GM21529 (cell line): ENCODE measurements at regions not wholly inside any gene's neighbourhood (a gene's known extent, or its start where the extent isn't known, plus 50 kb on each side); places are given as distances from the start of the nearest gene placed in this dataset.
"Not testable (repeated sequence)": the region's sequence is repeated elsewhere in the genome, so short reads cannot be mapped to it uniquely, and the experiment has no call there.

ENCODE experiments used
- ATAC-seq: cut with Tn5 transposase; IDR thresholded peaks from one replicate; pipeline ENCODE4 v1.9.1; 2021; ENCODE audit not compliant: unreplicated experiment

DNA sequence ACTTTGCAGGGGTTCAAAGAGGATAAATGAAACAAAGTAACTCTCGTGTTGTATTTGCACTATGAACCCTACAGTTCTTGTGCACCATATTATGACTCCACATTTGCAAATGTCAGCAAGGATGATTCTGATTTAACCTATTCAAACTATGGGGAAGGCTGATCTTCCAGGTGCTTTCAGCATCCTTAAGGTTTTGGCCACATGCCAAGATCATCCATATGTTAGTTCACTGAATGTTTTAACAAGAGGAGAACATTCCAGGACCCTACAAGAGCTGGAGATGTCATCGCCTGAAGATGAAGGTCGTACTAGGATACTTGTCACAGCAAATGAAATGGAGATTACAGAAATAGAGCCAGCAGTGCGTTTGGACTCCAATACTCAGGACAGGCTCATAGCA lies 114.2 kb downstream of the DHRS2 start:
- ATAC-seq, result no peak

GRCh38 chr14:23751616-23752015 lies 115.5 kb downstream of the DHRS2 start:
- ATAC-seq, result no peak

DNA sequence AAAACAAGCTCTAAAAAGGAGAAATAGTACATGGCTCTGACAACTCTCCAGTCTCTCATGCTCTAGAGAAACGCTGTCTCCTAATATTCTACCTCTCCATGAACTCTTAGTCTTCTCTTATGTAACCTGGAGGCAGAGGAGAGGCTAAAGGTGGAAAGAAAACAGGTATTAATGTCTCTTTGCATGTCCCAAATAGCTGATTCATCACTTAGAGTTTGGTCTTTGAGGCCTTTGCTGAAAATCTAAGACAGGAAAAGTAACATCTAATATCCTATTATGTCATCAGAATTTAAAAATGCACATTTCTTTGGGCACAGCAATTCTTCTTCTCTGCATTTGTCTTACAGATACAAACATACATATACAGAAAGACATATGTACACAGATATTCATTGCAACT lies 127.2 kb downstream of the DHRS2 start:
- ATAC-seq, result no peak

DNA sequence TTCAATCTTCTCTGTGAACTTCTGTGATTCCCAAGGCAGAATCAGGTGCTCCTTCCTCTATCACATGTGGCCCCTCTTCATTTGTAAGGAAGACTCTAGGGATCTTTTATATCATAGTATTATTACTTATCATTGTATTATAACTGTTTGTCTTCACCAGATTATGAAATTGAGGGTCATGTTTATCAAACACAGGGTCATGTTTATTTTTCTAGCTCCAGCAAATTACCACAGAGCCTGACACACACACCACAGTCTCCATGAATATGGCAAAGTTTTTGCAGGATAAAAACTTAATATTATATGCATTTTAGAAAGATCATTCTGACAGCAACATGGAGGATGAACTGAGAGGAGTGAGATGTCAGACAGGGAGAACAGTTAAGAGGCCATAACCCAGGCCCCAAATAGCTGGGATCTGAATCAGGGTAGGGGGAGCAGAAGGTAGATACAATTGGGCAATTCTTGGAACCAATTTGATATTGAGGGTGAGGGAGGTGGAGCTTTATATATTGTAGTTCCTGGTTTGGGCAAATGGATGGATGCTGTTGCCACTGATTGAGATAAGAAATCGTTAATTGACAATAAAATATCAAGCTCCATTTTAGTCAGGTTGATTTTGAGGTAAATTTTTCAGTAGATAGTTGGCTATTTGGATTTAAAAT lies 130.7 kb downstream of the DHRS2 start:
- ATAC-seq, result no peak

DNA sequence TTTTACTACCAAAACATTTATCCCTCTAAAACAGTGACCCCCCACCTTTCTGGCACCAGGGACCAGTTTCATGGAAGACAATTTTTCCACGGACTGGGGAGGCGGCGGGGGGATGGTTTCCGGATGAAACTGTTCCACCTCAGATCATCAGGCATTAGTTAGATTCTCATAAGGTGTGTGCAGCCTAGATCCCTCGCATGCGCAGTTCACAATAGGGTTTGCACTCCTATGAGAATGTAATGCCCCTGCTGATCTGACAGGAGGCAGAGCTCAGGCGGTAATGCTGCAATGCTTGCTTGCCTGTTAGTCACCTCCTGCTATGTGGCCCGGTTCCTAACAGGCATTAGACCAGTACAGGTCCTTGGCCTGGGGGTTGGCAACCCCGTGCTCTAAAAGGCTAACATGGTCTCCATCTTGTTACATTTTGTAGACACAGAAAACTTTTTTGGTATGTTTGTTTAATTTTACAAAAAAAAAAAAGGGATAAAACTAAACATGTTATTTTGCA lies 133.1 kb downstream of the DHRS2 start:
- ATAC-seq, result not testable (repeated sequence)

GRCh38 chr14:23773981-23774380 lies 137.8 kb downstream of the DHRS2 start:
- no peak for ATAC-seq

- ATAC-seq, result no peak
Measured at GRCh38 chr14:23776296-23776695, 140.1 kb downstream of the DHRS2 start.

GRCh38 chr14:23785208-23785607 lies 149.0 kb downstream of the DHRS2 start:
- ATAC-seq, result no peak

- ATAC-seq, result no peak
Measured at GRCh38 chr14:23787436-23787835, 151.3 kb downstream of the DHRS2 start.

DNA sequence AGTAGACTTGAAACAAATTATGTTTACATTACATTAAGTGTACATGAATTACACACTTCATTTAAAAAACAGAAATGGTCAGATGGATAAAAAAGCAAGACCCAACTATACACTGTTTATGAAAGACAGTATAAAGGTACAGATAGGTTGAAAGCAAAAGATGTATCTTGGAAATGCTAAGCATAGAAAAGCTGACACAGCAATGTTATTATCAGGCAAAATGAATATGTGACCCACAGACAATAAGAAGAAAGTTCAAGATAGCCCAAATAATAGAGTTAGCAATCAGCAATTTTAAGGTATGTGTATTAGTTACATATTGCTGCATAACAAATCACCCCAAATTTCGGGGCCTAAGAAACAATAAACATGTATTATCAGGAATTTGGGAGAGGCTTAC lies 153.5 kb downstream of the DHRS2 start:
- ATAC-seq, result no peak

DNA sequence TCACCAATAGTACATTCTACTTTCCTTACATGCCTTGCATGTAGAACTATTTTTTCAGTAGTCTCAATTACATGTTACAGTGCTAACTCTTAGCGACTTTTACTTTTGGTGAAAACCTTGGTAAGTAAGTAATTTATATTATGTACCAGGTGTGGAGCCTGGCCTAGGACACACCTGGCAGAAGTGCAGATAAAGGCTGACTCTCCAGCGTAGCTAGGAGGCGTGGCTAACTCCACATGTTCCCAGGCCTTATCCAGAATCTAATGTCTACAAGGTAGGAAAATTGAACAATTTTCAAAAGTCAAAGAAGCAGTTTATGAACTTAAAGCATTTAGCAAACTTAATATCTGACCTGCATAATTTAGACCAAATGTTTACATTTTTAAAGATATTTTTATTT lies 157.4 kb downstream of the DHRS2 start:
- no peak for ATAC-seq

- no peak for ATAC-seq
Measured at GRCh38 chr14:23800811-23801210, 152.8 kb upstream of the DHRS4 start.

DNA sequence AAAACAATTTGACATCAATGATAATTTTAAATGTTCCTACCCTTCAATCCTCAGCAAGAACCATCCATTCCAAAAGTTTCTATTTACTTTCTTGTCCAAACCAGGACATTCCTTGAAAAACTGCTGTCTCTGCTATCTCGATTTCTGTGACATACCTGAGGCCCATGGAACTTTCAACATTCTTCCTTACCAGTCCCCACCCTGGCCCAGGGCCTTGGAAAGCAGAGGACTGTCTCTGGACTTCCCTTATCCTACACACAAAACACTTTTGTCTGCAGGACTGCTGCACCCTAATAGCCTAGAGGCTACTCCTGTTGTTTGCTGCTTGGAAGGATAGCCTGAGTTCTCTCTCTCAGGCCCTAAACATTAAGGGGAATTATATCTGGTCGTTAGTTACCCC lies 151.8 kb upstream of the DHRS4 start:
- ATAC-seq, result no peak

GRCh38 chr14:23804817-23805216 lies 148.8 kb upstream of the DHRS4 start:
- ATAC-seq, result no peak

GRCh38 chr14:23805761-23806160 lies 147.8 kb upstream of the DHRS4 start:
- no peak for ATAC-seq

GRCh38 chr14:23814527-23815256 lies 138.9 kb upstream of the DHRS4 start:
- no peak for ATAC-seq

DNA sequence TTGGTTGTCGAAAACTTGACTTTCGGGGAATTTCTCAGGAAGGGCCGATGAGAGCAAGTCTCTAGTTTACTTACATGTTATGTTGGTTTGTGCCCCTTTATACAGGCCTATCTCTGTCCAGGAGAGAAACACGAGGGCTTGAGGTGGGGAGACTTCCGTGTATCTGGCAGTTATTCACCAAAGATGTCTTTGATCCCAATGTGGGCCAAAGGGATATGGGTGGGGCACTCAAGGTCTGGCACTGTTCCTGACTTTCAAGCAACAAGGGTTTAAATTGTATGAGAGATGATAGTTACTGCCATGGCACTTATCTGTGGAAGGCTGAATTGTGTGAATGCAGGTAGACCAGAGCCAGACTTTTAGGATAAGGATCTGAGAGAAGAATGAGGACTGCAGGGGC lies 137.2 kb upstream of the DHRS4 start:
- ATAC-seq, result no peak

DNA sequence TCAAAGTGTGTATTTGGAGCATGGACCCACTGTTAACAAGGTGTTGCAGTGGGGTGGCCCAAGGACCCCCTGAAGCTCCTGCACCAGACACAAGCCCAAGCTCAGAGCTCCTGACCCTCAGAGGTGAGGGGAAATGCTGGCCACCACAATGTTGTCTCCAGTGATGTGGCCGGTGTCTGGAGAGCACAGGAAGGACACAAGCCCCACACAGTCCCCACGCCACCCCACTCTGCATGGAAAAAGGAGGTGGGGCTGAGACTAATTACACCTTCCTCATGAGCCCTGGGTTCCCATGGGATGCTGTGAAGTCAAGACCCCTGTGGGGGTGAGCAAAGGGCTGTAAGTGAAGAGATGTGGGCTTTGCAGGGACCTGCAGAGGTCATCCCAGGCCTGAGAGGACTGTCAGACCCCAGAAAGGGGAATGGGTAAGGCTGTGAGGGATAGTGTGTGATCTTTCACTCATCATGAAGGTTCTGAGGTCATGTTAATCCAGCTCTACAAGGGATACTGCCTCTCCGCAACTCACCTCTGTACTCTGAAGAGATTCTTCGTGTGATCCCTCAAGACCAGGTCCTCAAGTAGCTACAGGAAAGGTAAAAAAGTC lies 136.3 kb upstream of the DHRS4 start:
- ATAC-seq, result no peak

GRCh38 chr14:23827100-23827892 lies 126.3 kb upstream of the DHRS4 start:
- no peak for ATAC-seq

DNA sequence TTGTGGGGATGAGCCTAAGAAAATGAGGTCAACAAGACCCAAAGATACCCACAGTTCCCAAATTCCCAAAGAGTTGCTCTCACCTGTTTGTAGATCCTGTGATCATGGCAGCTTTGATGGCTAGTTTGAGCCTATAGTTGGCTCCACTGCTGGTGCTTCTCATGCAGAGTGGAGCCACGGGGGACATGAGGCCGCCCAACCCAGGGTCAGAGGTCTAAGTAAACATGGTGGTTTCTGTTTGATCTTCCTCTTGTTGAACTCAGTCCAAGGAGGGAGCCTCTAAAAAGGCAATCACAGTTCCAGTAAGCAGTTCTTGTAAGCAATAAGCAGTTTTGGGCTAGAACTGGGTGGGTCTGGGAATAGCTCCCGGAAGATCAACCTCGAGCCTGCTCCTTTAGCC lies 125.6 kb upstream of the DHRS4 start:
- ATAC-seq, result no peak

DNA sequence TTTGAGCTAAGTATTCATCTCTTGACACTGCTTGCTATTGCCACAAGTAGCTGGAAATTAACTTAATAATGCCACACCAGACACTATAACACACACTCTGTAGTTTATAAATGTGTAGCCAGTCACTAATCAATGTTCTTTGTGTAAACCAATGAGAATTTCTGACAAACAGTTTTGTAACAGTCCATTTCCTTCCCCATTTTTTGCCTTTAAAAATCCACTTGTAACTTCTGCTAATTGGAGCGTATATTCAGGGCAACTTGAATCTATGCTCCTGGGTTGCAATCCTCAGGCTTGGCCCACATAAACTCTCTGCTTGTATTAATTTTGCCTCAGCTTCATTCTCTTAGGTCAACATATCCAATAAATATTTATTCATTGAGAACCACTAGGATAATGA lies 125.0 kb upstream of the DHRS4 start:
- no peak for ATAC-seq
